GM19372 (cell line): ENCODE measurements at regions not wholly inside any gene's neighbourhood (a gene's known extent, or its start where the extent isn't known, plus 50 kb on each side); places are given as distances from the start of the nearest gene placed in this dataset.
"Not testable (repeated sequence)": the region's sequence is repeated elsewhere in the genome, so short reads cannot be mapped to it uniquely, and the experiment has no call there.

ENCODE experiments used
- ATAC-seq: cut with Tn5 transposase; IDR thresholded peaks from one replicate; pipeline ENCODE4 v1.9.1; 2021; ENCODE audit warnings: mild to moderate bottlenecking, low read depth, moderate library complexity; ENCODE audit not compliant: unreplicated experiment

- no peak for ATAC-seq
These were observed 149.3 kb upstream of the ALKAL2 start for GRCh38 chr2:437180-437579.

- no peak for ATAC-seq
These were observed 148.3 kb upstream of the ALKAL2 start for GRCh38 chr2:436205-436604.

GRCh38 chr2:434625-435024 lies 146.7 kb upstream of the ALKAL2 start:
- ATAC-seq = no peak

- ATAC-seq = no peak
These were observed 145.3 kb upstream of the ALKAL2 start for GRCh38 chr2:433216-433615.

GRCh38 chr2:430291-431040 lies 142.6 kb upstream of the ALKAL2 start:
- ATAC-seq = peak; percentile 21

- peak; percentile 62 for ATAC-seq
These were observed 141.8 kb upstream of the ALKAL2 start for GRCh38 chr2:429575-430254.

GRCh38 chr2:429142-429541 lies 141.3 kb upstream of the ALKAL2 start:
- no peak for ATAC-seq

- no peak for ATAC-seq
These were observed 140.7 kb upstream of the ALKAL2 start for GRCh38 chr2:428591-428990.

GRCh38 chr2:426696-427095 lies 138.8 kb upstream of the ALKAL2 start:
- ATAC-seq = not testable (repeated sequence)

GRCh38 chr2:425947-426346 lies 138.1 kb upstream of the ALKAL2 start:
- no peak for ATAC-seq

GRCh38 chr2:425243-425642 lies 137.4 kb upstream of the ALKAL2 start:
- no peak for ATAC-seq

- no peak for ATAC-seq
These were observed 136.6 kb upstream of the ALKAL2 start for GRCh38 chr2:424306-425171.

GRCh38 chr2:423479-423878 lies 135.6 kb upstream of the ALKAL2 start:
- ATAC-seq = no peak

GRCh38 chr2:422676-423435 lies 135.0 kb upstream of the ALKAL2 start:
- no peak for ATAC-seq

GRCh38 chr2:421406-421805 lies 133.5 kb upstream of the ALKAL2 start:
- no peak for ATAC-seq

GRCh38 chr2:419687-420317 lies 131.9 kb upstream of the ALKAL2 start:
- ATAC-seq = no peak

- no peak for ATAC-seq
These were observed 129.8 kb upstream of the ALKAL2 start for GRCh38 chr2:417662-418061.

- no peak for ATAC-seq
These were observed 129.1 kb upstream of the ALKAL2 start for GRCh38 chr2:417006-417405.

- ATAC-seq = no peak
These were observed 128.2 kb upstream of the ALKAL2 start for GRCh38 chr2:415986-416610.

- ATAC-seq = no peak
These were observed 121.6 kb upstream of the ALKAL2 start for GRCh38 chr2:409523-409922.
